ENCODE measurements at regions not wholly inside any gene's neighbourhood (a gene's known extent, or its start where the extent isn't known, plus 50 kb on each side); places are given as distances from the start of the nearest gene placed in this dataset.

DNA sequence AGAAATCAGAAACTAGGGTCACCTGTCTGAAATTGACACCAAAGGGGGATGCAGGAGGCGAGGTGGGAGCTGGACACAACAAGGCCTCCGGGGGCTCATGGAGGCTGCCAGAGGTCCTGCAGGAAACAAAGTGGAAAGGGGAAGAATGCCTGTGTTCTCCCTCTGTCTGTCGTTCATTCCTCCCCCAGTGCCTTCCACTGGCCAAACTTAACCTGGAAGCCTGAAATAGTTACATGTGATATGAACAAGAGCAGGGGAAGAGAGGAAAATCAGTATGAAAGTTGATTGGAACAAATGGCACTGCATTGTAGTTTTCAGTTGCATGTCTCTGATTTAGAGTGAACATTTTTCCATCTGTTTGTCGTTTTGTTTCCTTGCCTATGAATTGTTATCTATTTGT lies 502.0 kb upstream of the CFAP20DC start:
- TF ChIP-seq, protein P1, sequence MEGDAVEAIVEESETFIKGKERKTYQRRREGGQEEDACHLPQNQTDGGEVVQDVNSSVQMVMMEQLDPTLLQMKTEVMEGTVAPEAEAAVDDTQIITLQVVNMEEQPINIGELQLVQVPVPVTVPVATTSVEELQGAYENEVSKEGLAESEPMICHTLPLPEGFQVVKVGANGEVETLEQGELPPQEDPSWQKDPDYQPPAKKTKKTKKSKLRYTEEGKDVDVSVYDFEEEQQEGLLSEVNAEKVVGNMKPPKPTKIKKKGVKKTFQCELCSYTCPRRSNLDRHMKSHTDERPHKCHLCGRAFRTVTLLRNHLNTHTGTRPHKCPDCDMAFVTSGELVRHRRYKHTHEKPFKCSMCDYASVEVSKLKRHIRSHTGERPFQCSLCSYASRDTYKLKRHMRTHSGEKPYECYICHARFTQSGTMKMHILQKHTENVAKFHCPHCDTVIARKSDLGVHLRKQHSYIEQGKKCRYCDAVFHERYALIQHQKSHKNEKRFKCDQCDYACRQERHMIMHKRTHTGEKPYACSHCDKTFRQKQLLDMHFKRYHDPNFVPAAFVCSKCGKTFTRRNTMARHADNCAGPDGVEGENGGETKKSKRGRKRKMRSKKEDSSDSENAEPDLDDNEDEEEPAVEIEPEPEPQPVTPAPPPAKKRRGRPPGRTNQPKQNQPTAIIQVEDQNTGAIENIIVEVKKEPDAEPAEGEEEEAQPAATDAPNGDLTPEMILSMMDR (conservative IDR thresholded peaks at IDR 0.05; ENCODE audit: low read depth in 2 of 2) = no peak
- TF ChIP-seq EZH2 (IDR thresholded peaks at IDR 0.05; ENCODE audit: low read depth, unreplicated experiment) = no peak
- TF ChIP-seq EZH2phosphoT487 (IDR thresholded peaks at IDR 0.05; ENCODE audit: unreplicated experiment) = no peak
- TF ChIP-seq POLR2AphosphoS5 (IDR thresholded peaks at IDR 0.05; ENCODE audit: low read depth) = no peak
- TF ChIP-seq, protein P2, sequence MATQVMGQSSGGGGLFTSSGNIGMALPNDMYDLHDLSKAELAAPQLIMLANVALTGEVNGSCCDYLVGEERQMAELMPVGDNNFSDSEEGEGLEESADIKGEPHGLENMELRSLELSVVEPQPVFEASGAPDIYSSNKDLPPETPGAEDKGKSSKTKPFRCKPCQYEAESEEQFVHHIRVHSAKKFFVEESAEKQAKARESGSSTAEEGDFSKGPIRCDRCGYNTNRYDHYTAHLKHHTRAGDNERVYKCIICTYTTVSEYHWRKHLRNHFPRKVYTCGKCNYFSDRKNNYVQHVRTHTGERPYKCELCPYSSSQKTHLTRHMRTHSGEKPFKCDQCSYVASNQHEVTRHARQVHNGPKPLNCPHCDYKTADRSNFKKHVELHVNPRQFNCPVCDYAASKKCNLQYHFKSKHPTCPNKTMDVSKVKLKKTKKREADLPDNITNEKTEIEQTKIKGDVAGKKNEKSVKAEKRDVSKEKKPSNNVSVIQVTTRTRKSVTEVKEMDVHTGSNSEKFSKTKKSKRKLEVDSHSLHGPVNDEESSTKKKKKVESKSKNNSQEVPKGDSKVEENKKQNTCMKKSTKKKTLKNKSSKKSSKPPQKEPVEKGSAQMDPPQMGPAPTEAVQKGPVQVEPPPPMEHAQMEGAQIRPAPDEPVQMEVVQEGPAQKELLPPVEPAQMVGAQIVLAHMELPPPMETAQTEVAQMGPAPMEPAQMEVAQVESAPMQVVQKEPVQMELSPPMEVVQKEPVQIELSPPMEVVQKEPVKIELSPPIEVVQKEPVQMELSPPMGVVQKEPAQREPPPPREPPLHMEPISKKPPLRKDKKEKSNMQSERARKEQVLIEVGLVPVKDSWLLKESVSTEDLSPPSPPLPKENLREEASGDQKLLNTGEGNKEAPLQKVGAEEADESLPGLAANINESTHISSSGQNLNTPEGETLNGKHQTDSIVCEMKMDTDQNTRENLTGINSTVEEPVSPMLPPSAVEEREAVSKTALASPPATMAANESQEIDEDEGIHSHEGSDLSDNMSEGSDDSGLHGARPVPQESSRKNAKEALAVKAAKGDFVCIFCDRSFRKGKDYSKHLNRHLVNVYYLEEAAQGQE (IDR thresholded peaks at IDR 0.05; ENCODE audit: unreplicated experiment) = no peak
- TF ChIP-seq ZNF114 (CRISPR knock-in tag; IDR thresholded peaks at IDR 0.05) = no peak
